Activated CD4-positive, alpha-beta T cell treated with anti-CD3 and anti-CD28 coated beads, Interleukin-2, Interleukin-4, amounts not matched to agents 100 ng/mL and 50 ng/mL, durations not matched to agents 16 hours and 8 hours (primary cell): ENCODE measurements at regions not wholly inside any gene's neighbourhood (a gene's known extent, or its start where the extent isn't known, plus 50 kb on each side); places are given as distances from the start of the nearest gene placed in this dataset.

Source experiments
- DNase-seq: peaks from one replicate; pipeline ENCODE4 v3.0.0-alpha.2; 2020; ENCODE audit warnings: low spot score

DNA sequence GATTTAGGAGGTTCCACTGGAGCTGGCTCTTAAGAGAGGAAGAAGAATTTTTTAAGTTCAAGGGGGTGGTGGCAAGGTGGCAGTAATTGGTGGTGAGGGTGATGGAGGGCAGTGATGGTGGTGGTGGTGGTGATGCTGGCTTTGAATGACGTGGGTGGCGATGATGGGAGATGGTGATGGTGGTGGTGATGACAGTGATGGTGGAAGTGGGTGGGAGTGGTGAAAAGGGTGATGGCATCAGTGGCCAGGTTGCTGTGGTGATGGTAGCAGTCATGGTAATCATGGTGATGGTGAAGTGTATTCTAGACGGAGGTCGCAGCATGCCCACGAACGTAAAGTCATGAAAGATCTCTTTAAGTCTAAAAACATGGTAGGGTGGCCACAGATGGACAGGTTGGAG is 197.3 kb downstream of the PTEN start:
- no peak for DNase-seq

DNA sequence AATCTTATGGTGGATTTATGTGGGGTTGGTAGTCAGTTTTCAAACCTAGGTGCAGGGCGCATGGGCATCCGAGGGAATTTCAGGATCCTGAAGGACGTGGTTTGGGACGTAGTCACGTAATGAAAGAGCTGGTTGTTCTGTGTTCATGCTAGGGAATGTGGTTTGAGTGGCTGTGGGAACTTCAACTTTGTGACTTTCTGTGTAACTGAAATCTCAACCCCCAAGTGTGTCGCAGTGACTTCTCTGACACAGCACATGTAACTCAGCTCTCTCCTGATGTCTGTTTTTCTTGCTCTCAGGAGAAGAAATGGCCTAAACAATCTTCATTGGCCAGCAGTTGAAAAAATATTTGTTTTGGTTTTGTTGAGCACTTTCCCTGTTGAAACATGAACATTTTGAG is 199.0 kb downstream of the PTEN start:
- DNase-seq, result no peak

DNA sequence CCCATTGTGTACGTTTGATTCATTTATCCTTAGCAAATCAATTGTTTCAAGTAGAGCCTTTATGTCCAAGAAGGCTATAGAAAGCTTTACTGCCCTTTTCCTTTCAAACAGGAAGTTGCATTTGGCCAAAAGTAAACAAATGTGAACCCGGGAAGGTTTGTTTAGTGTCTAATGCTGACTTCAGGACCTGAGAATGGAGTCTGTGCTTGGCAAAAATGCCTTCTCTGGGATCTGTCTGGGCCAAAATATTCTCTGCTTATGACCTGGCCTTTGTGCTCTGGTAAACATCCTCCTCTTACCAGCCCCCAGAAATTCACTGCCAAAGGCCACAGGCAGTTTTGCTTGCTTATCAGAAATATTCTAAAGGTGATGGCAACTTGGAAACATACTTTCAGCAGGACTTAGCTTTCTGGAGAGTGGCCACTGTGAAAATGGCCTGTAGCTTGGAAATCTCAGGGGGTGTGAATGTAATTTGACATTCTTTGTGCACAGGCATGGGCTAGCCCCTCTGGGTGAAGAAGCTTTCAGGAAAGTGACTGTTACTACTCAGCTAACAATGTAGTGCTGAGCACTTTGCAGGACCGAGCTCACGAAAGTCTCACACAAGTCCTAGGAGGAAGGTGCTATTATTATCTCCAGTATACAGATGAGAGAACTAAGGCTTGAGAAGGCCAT is 199.5 kb downstream of the PTEN start:
- DNase-seq, result no peak

DNA sequence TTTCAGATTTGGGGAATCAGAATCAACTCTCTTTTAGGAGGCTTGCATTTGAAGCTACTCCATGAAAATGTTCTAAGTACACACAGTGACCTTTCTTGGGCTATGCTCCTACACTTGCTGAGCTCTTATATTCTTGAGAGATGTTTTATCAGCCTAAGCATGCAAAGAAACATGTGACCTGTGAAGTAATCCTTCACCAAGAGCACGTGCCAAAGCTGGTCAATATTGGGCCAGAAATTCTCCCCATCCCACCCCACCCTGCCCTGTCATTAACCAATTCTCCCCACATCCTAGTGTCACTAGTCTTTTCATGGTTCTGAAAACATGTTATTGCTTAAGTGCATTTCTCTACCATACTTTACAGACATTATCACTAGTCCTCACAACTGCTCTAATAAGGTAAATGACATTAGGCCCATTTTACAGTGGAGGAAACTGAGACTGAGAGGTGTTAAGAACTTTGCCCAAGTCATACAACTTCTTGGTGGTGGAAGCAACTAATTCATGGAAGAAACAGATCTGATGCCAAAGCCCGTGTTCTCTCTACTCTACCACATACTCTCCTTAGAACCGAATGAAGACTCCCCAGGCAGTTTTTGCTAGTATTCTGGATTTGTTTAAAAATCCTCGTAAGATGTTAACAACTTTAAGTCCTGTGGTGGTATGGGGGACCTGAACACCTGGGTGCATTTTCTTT is 200.6 kb downstream of the PTEN start:
- no peak for DNase-seq

DNA sequence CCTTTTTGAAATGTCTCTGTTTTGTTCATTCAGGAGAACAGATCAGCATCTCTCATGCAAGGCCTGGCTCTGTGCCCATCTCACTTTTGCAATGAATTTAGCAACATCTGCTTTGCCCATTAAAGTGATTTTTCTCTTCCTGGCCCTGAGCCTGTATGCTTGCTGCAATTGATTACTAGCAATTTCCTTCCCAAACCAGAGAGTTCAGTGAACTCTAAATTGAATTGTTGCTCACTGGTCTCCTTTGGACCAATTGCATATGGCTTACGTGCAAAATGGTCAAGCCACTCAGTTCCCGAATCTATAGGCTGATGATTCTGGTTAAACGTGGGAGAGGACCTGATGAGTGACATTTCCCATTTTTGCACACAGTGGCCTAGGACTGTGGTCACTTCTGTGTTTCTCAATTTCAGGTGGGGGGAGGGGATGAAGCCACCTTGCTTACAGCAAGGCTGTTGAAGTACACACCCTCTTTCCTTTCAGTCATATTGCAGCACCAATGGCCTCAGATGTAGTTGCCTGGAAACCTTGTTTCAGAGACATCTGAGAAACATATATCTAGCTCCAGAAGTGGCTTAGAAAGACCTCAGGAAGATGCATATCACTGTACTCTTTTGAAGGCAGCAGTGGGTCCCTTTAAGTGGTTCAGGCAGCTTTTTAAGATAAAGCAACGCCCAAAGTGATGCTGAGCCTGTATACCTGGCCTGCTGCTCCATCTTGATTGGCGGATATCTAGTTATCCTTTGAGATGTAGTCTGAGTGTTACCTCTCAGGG is 201.4 kb downstream of the PTEN start:
- DNase-seq, result peak; percentile 48

DNA sequence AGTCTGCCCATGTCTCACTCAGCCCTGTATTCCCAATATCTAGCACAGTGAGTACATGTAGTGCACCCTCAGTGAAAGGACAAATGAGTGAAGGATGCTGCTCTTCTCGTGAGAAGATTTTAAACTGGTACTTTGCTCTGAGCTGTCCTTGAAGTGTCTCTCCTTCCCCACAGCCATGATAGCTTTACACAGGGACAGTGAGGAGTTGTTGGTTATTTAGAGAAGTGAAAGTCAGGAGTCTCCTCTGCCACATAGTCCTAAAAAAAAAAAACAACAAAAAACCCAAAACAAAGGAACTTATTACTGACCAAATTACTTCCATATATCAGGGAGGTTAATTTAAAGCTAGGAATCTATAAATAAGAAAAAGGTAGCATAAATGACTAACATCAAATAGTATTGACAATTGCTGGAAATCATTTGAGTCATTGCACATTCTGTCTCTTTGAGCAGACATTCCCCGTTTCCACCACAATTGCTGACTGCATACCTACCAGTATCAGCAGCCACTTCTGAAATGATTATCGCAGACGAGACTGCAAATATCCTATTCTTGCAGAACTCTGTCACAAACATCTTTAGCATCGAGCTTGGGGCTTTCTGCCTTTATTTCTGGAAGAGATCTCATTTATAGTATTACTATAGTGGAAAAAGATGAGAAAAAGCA is 202.1 kb downstream of the PTEN start:
- peak; percentile 81 for DNase-seq

DNA sequence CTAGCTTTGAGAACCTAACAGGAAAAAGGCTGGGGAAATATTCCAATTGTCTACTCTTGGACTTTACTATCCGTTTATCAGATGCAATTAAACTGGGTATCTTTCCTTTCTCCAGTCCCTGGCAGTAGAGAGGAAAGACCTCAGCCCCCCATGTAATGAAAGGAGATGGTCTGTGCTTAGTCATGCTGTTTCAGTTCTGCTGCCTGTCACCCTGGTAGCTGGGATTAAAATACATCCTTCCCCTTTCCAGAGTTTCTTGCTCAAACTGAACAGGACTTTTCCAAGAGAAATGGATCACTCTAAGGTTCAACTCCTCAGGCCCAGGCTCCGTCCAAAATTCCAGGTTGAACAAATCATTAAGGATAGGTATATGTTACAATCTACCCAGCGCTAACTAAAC is 202.9 kb downstream of the PTEN start:
- no peak for DNase-seq

DNA sequence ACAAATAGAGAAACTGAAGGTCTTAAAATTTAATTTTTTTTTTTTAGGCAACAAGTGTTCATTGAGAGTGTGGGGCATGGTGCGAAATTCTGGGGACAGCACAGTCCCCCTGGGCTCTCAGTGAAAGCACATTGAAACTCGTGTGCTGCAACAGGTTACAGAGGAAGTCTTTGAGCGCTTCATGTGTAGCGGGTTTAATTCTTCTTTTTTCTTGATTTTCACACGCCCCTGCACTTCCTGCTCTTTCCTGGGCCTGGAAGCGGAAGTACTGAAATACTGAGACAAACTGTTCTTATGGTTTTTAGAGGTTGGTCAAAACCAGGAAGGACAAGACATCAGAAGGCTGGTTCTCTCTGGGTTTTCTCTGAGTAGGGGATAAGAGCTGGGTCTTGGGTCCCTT is 203.5 kb downstream of the PTEN start:
- DNase-seq, result no peak

DNA sequence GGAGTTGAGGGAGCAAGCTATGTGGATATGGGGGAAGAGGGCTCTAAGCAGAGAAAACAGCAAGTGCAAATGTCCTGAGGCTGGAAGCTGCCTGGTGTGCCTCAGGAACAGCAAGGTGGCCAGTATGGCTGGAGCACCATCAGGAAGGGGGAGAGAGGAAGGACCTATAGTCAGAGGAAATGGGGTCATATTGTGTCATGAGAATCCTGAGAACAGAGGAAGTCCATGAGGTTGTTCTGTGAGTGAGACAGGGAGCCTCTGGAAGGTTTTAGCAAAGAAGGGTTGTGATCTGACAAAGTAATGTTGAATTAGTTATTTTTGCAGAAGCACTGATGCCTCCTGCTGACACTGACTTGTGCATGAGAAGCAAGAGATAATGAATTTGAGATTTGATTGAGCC is 204.3 kb downstream of the PTEN start:
- DNase-seq, result no peak

DNA sequence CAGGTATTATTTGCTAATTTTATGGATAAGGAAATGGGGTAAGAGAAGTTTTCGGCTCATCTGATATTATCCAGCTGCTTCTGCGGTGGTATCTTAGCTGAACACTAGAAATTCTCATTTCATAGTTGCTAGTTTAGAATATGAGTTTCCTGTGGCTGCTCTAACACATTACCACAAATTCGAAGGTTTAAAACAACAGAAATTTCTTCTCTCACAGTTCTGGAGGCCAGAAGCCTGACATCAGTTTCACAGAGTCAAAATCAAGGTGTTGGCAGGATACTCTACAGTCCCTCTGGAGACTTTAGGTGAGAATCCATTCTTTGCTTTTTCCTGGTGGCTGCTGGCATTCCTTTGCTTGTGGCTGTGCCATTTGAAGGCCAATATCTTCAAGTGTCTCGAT is 205.9 kb downstream of the PTEN start:
- DNase-seq, result no peak

DNA sequence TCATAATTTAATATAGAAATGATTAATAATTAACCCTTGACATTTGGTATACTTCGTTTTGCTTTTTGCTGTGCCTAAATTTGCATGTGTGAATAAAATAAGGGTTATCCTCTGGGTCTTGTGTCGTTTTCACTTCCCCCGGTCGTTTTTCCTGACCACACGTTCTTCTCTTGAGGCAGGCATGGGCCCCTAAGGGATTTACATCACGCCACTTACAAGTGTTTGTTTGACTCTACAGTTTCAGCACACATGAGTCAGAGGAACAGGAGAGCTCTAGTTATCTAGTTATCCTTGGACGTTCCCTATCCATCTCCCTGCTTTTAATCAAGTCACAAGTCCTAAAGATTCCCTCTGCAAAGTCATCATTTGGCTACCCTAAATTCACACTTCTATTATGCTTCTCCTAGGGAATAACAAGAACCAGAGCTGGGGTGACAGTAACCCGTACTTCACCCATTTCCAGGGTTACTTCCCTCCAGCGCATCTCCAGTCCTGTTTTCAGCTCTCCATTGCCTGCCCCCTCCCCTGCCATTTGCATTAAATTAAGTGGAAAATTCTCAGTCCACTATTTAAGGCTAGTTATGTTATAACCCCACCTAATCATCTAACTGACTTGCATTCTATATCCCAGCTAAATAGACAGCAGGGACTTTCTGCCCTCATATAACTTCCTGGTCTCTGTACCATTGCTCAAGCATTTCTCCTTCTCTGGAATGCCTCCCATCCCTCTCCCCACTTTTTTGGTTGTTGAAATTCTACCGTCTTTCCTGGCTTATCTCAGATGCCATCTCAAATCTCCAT is 206.9 kb downstream of the PTEN start:
- no peak for DNase-seq

DNA sequence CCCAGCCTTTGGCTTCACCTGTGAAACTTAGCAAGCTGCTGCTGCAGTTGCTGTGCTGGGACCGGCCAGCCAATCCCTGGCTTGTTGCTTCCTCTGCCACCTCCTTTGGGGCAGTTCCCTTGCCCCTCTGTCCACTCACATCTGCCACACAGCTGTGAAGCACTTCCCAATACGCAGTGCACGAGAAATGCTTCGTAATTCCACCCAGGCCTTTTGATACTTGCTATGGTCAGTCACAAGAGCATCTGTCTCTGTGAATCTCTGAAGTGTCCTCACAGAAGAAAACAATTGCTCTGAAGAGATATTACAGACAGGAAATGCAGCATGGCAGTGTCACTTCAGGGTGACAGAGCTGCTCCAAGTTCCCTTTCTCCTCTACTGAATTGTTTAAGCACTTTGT is 208.5 kb downstream of the PTEN start:
- DNase-seq, result no peak

DNA sequence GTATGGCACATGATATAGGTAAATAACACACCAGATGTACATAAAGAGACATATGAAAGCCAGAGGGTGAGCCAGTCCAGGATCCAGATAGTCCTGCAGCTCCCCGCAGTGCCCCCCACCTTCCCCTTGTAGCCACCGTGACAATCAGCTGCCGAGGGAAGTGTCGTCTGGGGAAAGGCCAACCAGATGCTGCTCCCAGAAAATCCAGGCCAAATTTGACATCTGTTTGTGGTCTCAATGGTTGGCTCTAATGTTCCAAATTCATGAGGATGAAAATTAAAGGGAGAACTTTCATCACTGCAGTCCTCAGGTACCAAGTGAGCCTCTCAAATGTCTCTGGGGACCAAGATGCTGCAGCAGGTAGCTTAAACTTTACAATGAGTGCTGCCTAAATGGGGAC is 210.3 kb downstream of the PTEN start:
- no peak for DNase-seq

DNA sequence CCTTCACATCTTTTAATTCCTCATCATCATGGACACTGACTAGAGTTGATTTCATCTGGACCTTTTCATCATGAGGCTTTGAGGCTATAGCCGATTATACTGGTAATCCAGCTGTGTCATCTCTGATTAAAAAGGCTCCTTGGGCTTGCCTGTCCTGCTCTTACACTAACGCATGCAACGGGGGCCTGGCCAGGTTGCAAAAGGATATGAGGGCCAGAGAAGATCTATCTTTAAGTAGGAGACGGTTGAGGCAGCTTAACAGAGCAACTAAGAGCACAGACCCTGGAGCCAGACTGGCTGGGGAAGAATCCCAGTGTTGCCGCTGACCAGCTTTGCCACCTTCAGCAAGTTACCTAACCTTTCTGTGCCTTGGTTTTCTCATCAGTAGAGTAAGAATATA is 211.5 kb downstream of the PTEN start:
- DNase-seq, result no peak

DNA sequence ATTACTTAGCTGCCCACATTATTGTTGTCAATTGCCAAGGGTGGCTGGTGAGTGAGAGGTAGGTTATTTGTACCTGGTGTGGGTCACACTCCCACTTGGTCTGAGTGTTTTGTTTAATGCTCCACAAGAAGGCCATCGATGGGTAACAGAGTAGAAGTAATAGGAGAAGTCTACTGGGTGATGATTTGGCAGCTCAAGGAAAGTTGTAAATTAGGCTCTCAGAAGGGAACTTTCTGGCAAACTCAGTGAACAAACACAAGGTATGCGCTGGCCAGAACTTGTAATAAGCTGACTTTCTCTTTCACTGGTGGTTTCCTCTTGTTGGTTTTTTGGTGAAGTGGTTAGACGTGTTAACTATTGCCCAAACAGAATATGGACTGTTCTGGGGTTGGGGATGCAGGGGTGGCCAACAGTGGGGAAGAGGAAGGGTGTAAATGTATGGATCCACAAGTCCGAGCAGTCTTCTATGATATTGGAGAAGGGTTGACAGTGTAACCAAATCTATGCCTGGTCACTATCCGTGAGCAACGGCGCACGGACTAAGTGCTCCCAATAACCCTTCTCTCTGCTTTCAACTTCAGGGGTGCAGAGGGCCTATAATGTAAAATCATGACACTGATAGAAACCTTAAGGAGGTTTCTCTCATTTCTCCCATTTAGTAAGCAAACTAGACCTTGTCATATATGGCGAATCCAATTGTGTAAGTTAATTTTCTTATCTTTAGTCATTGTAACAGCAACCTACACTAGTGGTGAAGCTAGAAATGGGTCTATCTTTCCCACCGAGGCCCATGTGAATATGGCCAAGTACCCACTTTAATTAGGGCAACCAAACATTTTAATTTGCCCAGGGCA is 212.8 kb downstream of the PTEN start:
- no peak for DNase-seq

DNA sequence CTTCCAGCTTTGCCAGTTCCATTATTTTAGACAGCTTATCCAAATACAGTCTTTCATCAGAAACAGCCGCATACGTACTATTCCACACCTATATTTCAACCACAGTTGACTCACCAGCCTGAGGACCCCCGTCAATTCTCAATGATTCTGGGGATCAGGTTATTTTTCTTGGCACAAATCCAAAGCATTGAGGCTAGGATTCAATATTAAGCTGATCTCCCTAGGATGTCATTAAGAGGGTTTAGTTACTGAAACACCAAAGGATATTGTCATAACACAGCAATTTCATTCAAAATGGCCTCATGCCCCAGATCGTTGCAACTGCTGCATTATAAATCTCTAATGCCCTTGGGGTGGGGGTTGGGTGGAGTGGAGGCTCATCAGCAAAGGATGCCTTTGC is 214.6 kb downstream of the PTEN start:
- no peak for DNase-seq

DNA sequence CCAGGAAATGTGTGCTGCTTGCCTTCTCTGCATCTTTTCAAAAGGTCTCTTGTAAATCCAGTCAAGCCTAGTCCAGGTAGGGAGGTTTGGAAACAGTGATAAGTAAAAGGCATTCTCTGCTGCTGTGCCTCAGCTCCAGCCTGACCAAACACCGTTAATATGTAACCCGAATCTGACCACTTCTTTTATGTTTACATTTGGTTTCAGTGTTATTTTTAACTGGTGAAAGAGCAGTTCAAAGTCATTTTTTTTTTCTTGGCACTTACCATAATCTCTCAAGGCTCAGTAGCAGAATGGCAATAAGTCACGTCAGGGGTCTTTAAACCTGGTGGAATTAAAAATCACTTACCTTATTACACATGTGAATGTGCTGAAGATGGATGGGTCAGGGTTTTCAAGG is 216.8 kb downstream of the PTEN start:
- no peak for DNase-seq

DNA sequence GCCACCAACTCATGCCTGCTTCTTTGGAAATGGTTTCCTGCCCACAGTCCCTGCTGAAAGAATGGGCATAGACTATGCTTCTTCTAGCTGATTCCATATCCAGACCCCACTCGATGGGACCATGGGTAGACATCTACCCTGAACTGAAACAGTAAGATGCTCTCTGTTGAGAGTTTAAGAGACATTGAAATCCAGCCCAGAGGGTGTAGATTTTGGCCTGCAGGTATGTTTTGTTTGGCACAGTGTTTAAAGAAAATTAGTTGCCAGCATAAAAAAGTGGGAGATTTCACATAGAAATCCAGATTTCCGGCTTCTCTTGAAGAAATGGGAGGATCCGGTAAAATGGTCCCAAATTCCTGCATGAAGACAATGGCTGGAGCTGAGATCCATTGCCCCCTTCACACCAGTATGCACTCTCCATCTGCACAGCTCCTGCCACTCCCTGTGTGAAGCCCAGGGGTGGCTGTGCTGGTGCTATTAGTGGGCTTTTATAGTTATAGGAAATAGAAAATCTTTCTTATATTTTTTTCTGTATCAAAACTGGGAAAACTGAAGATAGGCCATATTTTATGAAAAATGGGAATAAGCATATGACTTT is 218.1 kb downstream of the PTEN start:
- DNase-seq, result no peak

DNA sequence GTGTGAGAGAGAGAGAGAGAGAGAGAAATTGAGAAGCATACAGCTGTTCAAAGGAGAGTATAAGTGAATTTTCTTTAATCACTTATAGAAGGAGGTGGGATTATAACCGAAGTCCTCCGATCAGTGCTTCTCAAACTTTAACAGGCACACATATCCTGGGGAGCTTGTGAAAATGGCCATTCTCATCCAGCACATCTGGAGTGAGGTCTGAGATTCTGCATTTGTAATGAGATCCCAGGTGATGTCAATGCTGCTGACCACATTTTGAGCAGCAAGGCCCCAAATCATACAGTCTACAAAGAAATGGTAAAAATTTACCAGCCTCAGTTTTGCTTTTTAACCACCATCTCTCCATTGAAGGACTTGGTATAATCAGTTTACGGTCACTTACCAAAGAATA is 219.0 kb downstream of the PTEN start:
- DNase-seq, result no peak

DNA sequence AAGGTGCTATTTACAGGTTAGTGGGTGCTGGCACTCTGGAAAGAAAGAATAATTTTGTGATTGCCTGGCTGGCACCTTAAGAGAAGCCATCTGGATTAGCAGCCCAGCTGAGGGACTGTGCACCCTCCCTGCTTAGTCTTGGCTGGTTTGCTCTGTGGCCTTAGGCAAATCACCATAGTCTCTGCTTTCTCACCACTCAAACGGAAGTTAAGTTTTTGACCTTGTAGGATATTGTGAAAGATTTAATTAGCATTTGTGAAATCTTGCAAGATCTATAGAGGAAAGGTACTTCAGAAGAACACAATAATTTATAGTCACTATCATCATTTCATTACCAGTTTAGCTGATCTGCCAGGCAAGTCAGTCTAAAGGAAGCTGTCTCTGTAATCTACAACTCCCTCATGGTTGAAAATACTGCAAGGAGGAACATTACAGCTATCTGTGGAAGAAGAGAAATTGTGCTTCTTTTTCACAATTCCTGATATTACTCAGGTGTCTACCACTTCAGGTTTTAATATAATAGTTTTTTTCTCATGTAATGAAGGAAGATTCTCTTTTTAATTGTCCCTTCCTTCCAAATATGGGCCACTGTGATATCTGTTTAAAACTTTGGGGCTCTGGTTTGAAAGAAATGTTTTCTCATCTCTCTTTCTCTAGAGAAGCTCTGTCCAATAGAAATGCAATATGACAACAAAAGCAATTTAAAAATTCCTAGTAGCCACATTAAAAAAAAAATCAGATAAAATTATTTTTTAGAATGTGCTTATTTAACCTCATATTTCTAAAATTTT is 219.6 kb downstream of the PTEN start:
- no peak for DNase-seq
